Memory B cell (primary cell): ENCODE measurements at regions not wholly inside any gene's neighbourhood (a gene's known extent, or its start where the extent isn't known, plus 50 kb on each side); places are given as distances from the start of the nearest gene placed in this dataset.

Experiments
- ATAC-seq: fragments of 150-1000 bp; cut with Tn5 transposase; 2 replicates; pipeline ENCODE4 v1.10.0; 2021; ENCODE audit warnings: low read depth, mild to moderate bottlenecking, moderate library complexity
- DNase-seq, 2 donors: peaks; one replicate each; pipeline ENCODE4 v3.0.0; 2022; ENCODE audit warnings: low spot score in 2 of 2
- H3K27ac Mint-ChIP-seq: one replicate; pipeline ENCODE4 v1.8.0; 2022; ENCODE audit warnings: mild to moderate bottlenecking, moderate library complexity, mixed read lengths
- H3K27me3 Mint-ChIP-seq: one replicate; pipeline ENCODE4 v1.8.0; 2022; ENCODE audit warnings: mixed read lengths
- H3K36me3 Mint-ChIP-seq: one replicate; pipeline ENCODE4 v1.8.0; 2022; ENCODE audit warnings: mild to moderate bottlenecking, mixed read lengths
- H3K4me1 Mint-ChIP-seq: one replicate; pipeline ENCODE4 v1.8.0; 2022; ENCODE audit warnings: mixed read lengths
- H3K4me3 Mint-ChIP-seq: one replicate; pipeline ENCODE4 v1.8.0; 2022; ENCODE audit warnings: mild to moderate bottlenecking, moderate library complexity, mixed read lengths
- H3K9me3 Mint-ChIP-seq: one replicate; pipeline ENCODE4 v1.8.0; 2022; ENCODE audit warnings: mixed read lengths

DNA sequence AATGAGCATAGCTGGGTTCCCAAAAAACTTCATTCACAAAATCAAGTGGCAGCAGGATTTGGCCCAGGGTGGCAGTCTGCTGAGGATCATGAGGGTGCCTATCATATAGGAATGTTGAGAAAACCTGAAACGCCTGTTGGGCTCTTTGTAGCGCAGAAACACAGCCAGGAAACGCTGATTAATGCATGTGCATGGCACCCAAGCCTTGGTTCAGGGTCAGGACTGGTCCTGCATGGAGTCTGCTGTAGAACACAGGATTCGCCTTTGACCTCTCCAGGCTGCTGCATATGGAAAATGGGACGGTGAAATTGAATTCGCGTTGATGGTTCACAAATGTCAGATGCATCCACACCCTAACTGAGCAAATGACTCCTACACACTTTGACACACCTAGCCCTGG, 227.9 kb upstream of the COPS8 start:
- no peaks in the 10 kb centered on the region for H3K4me1 Mint-ChIP-seq
- no peak overlapping the region for H3K4me3 Mint-ChIP-seq
- ATAC-seq (no peak), DNase-seq (no peak)
- H3K27ac Mint-ChIP-seq: no peak overlapping the region
- H3K36me3 Mint-ChIP-seq: no peaks in the 10 kb centered on the region
- peaks cover 1% of the 10 kb centered on the region for H3K9me3 Mint-ChIP-seq
- peaks cover 2% of the 10 kb centered on the region for H3K27me3 Mint-ChIP-seq

DNA sequence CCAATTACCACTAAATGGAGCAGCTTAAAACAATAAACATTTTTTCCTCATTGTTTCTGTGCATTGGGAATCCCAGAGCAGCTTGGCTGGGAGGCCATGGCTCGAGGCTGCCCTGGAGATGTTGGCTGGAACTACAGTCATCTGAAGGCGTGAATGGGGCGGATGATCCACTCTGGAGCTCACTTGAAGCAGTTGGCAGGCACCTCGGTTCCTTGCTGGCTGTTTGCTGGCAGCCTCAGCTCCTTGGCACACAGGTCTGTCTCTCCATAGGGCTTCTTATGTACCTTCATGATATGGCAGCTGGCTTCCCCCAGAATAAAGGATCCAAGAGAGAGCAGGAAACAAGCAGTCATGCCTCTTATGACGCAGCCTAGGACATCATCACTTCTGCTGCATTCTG, 227.0 kb upstream of the COPS8 start:
- H3K9me3 Mint-ChIP-seq: peaks cover 1% of the 10 kb centered on the region
- DNase-seq (no peak), ATAC-seq (no peak)
- peaks cover 2% of the 10 kb centered on the region for H3K27me3 Mint-ChIP-seq
- no peak overlapping the region for H3K4me3 Mint-ChIP-seq
- peaks cover 6% of the 10 kb centered on the region for H3K4me1 Mint-ChIP-seq
- H3K36me3 Mint-ChIP-seq: no peaks in the 10 kb centered on the region
- no peak overlapping the region for H3K27ac Mint-ChIP-seq

DNA sequence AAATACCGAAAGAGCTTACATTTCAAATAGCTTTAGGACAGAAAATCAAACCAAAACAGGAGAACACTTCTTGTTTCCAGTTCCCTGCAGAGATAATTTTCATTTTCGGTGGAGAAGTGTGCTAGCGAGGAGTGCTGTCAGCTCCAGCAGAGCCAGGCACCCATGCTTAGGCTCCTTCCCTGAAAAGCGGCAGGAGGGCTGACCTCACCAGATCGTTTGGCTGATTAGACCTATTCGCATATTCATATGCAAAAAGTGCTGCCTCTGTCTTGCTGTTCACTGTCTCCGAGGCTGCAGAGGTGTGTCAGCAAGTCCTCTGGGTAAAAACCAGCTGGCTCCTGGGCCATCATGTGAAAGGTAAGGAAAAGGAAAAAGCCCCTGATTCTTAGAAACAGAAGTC, 225.8 kb upstream of the COPS8 start:
- peaks cover 6% of the 10 kb centered on the region for H3K4me1 Mint-ChIP-seq
- H3K27me3 Mint-ChIP-seq: peaks cover 2% of the 10 kb centered on the region
- H3K4me3 Mint-ChIP-seq: no peak overlapping the region

DNA sequence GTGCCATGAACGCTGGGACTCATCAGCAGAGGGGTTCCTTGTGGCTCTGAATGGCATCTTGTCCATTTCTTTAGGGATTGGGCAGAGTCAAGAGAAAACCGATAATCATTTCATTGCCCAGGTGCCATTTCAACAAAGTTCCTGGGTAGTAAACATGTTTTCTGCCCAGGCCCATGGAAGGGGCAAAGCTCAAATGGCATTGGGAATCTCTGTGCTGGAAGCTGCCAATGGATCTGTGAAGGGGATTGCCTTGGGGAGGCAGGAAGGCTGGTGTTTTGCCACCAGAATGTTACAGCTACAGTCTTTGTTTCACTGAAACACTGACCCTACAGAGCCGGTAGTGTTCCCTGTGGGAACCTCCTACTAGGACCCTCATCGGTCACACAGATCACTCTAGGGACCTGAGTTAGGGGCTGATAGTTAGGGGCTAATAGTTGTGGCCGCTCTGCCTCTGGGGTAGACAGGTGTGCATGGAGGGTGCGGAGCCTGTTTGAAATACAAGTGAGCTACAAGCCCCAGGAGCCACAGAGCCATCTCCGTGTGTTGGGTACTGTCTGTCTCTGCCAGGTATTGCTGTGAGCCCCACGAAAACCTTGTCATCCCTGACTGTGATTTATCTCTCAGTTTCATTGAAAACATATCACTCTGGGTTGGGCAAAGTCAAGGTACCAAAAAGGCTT, 224.4 kb upstream of the COPS8 start:
- H3K27ac Mint-ChIP-seq: no peak overlapping the region
- no peak overlapping the region for H3K4me3 Mint-ChIP-seq
- H3K27me3 Mint-ChIP-seq: peaks cover 5% of the 10 kb centered on the region
- peaks cover 6% of the 10 kb centered on the region for H3K4me1 Mint-ChIP-seq
- H3K36me3 Mint-ChIP-seq: no peaks in the 10 kb centered on the region
- ATAC-seq: no peak
- no peak for DNase-seq
- H3K9me3 Mint-ChIP-seq: peaks cover 7% of the 10 kb centered on the region

More for the DNA sequence above, 225.8 kb upstream of the COPS8 start:
- H3K36me3 Mint-ChIP-seq: no peaks in the 10 kb centered on the region
- H3K27ac Mint-ChIP-seq: no peak overlapping the region
- DNase-seq (no peak), ATAC-seq (no peak)
- H3K9me3 Mint-ChIP-seq: peaks cover 2% of the 10 kb centered on the region

DNA sequence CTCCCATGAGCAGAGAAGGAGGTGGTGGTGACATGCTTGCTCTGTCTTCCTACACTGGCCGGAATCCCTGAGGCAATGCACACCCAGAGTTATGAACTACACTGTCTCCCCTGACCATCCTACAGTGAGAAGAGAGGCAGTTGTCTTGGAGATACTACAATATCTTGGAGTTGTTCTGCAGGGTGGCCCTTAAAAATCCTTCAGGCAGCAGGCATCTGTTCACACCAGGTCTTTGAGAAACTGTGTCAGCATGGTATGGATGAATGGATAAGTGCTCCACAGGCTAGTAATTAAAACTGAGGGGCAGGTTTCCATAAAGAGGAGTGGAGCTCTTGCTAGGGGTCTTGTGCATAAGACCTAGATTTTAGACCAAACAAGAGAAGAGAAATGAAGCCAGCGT, 223.7 kb upstream of the COPS8 start:
- Mint-ChIP-seq H3K27ac (no peak overlapping the region), H3K36me3 (no peaks in the 10 kb centered on the region), H3K9me3 (peaks cover 7% of the 10 kb centered on the region), H3K27me3 (peaks cover 5% of the 10 kb centered on the region), H3K4me3 (no peak overlapping the region), H3K4me1 (peaks cover 6% of the 10 kb centered on the region)
- ATAC-seq (no peak), DNase-seq (no peak)

DNA sequence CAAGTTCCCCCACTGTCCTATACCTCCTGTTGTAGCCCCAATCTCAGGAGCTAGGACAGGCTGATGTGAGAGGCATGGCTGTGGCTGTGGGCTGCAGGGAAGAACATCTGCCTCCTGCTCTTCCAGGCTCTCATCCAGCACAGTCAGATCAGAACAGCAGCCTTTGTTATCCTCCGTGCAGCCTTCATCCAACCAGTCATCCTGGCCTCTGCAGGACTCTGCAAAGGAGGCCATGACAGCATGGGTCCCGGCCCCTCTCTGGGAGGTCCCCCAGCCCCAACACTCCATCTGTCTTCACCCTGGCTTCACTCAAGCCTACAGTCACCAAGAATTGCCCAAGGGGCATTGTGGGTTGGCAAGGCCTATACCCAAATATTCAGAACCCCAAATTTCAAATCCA, 223.2 kb upstream of the COPS8 start:
- Mint-ChIP-seq H3K27ac (no peak overlapping the region), H3K9me3 (peaks cover 7% of the 10 kb centered on the region), H3K36me3 (no peaks in the 10 kb centered on the region), H3K4me1 (peaks cover 6% of the 10 kb centered on the region), H3K4me3 (no peak overlapping the region), H3K27me3 (peaks cover 5% of the 10 kb centered on the region)
- DNase-seq (no peak), ATAC-seq (no peak)

DNA sequence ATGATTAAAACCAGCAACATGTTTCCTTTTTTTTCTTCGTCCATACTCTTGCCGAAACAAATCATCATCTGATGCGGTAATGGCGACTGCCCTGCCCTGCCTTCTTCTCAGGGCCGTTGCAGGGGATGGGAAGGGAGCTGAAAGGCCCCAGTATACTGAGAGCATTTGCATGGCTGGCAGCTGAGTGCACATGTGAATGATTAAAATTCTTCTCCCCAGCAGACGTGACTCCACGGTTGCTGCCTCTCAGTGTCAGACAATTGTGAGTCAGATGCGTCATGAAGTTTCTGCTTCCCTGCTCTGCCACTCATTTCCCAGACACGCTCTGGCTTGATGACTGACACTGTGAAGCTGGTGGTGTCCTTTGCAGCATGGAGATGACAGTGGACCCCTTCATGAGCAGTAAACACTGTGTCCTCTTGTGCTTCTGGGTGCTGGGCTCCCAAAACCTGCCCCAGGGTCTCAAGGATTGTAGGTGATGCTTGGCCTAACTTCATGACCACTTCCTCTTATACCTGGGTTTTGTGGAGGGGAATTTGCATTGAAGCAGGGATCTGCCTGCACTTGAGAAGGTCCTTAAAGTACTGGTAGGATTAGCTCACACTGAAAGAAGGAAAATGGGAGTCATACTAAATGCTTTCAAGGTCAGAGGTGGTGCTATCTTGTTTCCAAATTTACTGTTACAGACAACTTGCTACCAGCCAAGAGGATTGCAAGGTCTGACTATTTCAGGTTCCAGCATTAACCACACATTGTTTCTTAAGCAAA, 222.5 kb upstream of the COPS8 start:
- H3K4me3 Mint-ChIP-seq: no peak overlapping the region
- DNase-seq (no peak), ATAC-seq (no peak)

DNA sequence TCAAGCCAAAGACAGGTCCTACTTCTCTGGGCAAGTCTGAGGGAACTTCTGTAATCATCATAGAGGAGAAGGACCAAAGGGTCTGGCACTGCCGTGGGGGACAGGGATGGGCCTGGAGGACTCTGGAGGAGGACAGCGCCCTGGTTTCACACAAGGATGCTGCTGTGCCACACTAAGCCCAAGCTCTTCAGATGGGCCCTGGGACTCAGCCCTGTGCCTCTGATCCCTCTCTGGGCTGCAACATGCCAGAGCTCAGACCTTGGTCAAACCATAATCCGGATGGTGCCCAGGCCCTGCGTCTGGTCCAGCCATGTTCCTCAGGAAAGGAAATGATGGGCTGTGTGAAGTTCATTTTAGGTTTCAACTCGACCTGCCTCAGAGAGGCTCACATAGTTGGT, 222.0 kb upstream of the COPS8 start:
- H3K9me3 Mint-ChIP-seq: peaks cover 7% of the 10 kb centered on the region
- no peak overlapping the region for H3K4me3 Mint-ChIP-seq
- H3K27me3 Mint-ChIP-seq: peaks cover 3% of the 10 kb centered on the region
- H3K36me3 Mint-ChIP-seq: no peaks in the 10 kb centered on the region
- ATAC-seq (no peak), DNase-seq (no peak)
- peaks cover 6% of the 10 kb centered on the region for H3K4me1 Mint-ChIP-seq
- no peak overlapping the region for H3K27ac Mint-ChIP-seq

More for the DNA sequence above, 222.5 kb upstream of the COPS8 start:
- H3K27me3 Mint-ChIP-seq: peaks cover 4% of the 10 kb centered on the region
- peaks cover 7% of the 10 kb centered on the region for H3K9me3 Mint-ChIP-seq
- peaks cover 6% of the 10 kb centered on the region for H3K4me1 Mint-ChIP-seq
- no peaks in the 10 kb centered on the region for H3K36me3 Mint-ChIP-seq
- no peak overlapping the region for H3K27ac Mint-ChIP-seq

DNA sequence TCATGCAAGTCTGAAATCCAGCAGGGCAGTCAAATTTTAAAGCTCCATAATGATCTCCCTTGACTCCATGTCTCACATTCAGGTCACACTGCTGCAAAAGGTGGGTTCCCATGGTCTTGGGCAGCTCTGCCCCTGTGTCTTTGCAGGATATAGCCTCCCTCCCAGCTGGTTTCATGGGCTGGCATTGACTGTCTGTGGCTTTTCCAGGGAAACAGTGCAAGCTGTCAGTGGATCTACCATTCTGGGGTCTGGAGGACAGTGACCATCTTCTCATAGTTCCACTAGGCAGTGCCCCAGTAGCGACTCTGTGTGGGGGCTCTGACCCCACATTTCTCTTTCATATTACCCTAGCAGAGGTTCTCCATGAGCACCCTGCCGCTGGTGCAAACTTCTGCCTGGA, 220.6 kb upstream of the COPS8 start:
- H3K27me3 Mint-ChIP-seq: peaks cover 3% of the 10 kb centered on the region
- H3K4me1 Mint-ChIP-seq: peaks cover 6% of the 10 kb centered on the region
- ATAC-seq: no peak
- no peak for DNase-seq
- H3K9me3 Mint-ChIP-seq: peaks cover 7% of the 10 kb centered on the region
- H3K27ac Mint-ChIP-seq: no peak overlapping the region
- no peaks in the 10 kb centered on the region for H3K36me3 Mint-ChIP-seq
- H3K4me3 Mint-ChIP-seq: no peak overlapping the region

DNA sequence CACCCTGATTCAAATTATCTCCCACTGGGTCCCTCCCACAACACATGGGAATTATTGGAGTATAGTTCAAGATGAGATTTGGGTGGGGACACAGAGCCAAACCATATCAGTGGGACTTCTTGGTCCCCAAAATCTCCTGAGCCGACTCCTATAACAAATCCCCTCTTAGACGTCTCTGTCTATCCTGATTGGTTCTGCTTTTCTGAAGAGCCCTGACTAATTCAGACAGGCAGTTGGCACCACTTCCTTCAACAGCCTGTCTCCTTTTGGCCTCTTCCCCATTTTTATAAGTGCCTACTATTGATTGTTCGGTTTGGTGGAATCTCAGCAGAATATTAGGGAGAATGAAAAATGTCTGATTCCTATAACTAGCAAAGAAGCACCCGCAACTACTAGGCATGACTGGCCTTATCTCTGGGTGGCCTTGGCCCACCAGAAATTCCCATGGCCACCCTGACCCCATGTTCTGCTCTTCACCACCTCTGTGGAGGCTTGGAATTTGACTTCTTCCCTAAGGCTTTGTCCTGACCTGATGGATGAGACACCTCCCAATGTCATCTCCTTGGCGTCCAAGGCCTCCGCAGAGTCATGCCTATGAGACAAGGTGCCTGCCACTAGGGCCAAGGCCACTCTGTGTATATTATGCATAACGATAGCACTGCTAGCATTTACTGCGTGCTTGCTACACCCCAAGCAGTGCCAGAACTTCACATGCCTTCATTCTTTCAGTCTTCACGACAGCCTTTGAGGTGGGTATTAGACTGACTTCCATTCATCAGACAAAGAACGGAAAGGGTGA, 218.9 kb upstream of the COPS8 start:
- H3K27me3 Mint-ChIP-seq: peaks cover 3% of the 10 kb centered on the region
- H3K4me1 Mint-ChIP-seq: peaks cover 9% of the 10 kb centered on the region
- H3K36me3 Mint-ChIP-seq: no peaks in the 10 kb centered on the region
- peaks cover 7% of the 10 kb centered on the region for H3K9me3 Mint-ChIP-seq
- ATAC-seq (no peak), DNase-seq (no peak)
- no peak overlapping the region for H3K27ac Mint-ChIP-seq
- H3K4me3 Mint-ChIP-seq: no peak overlapping the region

DNA sequence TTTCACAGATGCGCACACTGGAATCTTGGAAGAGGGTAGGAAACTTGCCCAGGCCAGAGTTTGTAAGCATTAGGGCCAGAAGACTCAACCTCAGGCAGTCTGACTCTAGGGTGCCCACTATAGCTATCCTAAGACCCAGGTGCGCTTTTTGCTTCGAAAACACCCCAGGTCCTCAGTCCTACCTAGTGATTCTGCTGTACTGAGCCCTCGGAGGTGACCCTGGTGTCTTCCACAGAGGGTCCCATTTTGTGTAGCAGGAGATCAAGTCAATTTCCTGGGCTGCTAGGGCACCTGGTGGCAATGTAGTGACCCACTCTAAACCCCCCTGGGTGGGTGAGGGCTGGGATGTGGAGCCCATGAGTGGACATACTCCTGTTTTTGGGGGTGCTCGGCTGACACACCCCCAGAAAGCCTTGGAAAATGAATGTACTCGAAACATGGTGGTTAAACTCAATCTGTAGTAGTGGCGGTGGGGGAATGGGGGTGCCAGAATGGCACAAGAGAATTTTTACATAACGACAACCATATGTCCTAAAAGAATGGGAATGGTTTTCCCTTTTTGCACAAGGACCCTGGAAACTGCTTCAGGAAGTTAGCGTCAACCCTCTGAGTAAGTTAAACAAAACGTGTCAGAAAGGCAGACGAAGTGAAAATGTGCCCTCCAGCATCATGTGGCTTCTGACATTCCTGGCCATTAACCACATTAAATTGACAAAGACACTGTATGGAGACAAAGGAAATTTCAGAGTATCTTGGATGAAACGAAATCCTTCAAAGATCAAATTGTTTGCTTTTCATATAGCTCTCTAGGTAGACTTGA, 218.0 kb upstream of the COPS8 start:
- no peak for ATAC-seq
- peaks cover 7% of the 10 kb centered on the region for H3K9me3 Mint-ChIP-seq
- H3K27ac Mint-ChIP-seq: no peak overlapping the region
- DNase-seq: no peak
- peaks cover 3% of the 10 kb centered on the region for H3K27me3 Mint-ChIP-seq
- H3K36me3 Mint-ChIP-seq: no peaks in the 10 kb centered on the region
- H3K4me3 Mint-ChIP-seq: no peak overlapping the region
- peaks cover 12% of the 10 kb centered on the region for H3K4me1 Mint-ChIP-seq

DNA sequence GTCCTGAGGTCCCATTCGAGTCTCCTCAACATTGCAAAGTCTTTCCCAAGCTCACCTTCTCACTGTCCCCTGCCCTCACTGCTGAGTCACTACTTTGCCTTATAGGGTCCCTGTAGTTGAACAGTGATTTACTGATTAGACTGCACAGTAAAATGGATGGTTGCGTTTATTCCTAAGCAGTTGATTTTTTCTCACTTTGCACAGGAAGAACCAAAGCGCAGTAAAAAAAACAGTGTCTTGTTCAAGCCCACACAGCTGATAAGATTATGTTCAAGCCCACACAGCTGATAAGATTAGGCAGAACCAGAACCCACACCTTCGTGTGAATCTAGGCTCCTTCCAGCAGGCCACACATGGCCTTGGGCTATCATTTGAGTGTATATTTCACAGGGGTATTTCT, 215.3 kb upstream of the COPS8 start:
- Mint-ChIP-seq H3K36me3 (no peaks in the 10 kb centered on the region), H3K4me3 (no peak overlapping the region), H3K27me3 (peaks cover 5% of the 10 kb centered on the region), H3K27ac (no peak overlapping the region), H3K4me1 (peaks cover 6% of the 10 kb centered on the region), H3K9me3 (peaks cover 3% of the 10 kb centered on the region)
- ATAC-seq (no peak), DNase-seq (no peak)

DNA sequence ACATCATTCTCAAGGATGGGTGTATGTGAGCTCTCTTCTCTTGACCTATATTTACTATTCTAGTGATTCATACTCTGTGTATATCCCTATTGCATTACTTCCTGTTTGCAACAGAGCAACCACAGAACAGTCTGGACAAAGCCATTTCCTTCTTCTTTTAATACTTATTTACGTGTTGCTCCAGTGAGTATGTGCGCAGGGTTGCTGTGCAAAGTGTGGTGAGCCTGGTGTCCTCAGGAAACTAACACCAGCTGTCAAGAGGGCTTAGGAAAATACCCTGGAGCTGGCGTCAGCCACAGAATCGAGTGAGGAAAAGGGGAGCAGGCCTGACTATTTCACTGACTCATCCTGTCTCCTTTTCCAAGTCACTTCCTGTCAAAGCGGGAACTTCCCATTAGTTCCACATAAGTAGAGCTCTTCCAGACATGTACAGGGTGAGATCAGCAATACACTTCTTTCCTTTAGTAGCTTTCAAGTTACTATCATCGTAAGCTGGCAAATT, 214.1 kb upstream of the COPS8 start:
- DNase-seq: no peak
- no peak overlapping the region for H3K27ac Mint-ChIP-seq

More for the DNA sequence above, 214.1 kb upstream of the COPS8 start:
- Mint-ChIP-seq H3K27me3 (peaks cover 6% of the 10 kb centered on the region), H3K4me3 (no peak overlapping the region), H3K36me3 (no peaks in the 10 kb centered on the region), H3K9me3 (no peaks in the 10 kb centered on the region), H3K4me1 (peaks cover 6% of the 10 kb centered on the region)
- no peak for ATAC-seq
